HEK293T (cell line): ENCODE measurements at regions not wholly inside any gene's neighbourhood (a gene's known extent, or its start where the extent isn't known, plus 50 kb on each side); places are given as distances from the start of the nearest gene placed in this dataset.

Experiments
- BHLHE40 ChIP-seq: fragments of 450-650 bp; IDR thresholded peaks from 2 replicates; pipeline ENCODE4 v1.6.1; 2016; ENCODE audit warnings: mild to moderate bottlenecking, moderate library complexity, borderline replicate concordance
- FOXK2 ChIP-seq: fragments of 450-650 bp; IDR thresholded peaks from 2 replicates; pipeline ENCODE4 v1.6.1; 2016; ENCODE audit warnings: mild to moderate bottlenecking
- SP1 ChIP-seq: fragments of 450-650 bp; IDR thresholded peaks from 2 replicates; pipeline ENCODE4 v1.6.1; 2017
- ZNF384 ChIP-seq: fragments of 450-650 bp; IDR thresholded peaks from 2 replicates; pipeline ENCODE4 v1.6.1; 2016

- TF ChIP-seq ZNF384, result no peak
- no peak for TF ChIP-seq SP1
- TF ChIP-seq FOXK2, result no peak
- TF ChIP-seq BHLHE40, result no peak
Measured at GRCh38 chr7:68125168-68125567, 1128.5 kb downstream of the TYW1 start.
